GM12891 (cell line): ENCODE measurements at regions not wholly inside any gene's neighbourhood (a gene's known extent, or its start where the extent isn't known, plus 50 kb on each side); places are given as distances from the start of the nearest gene placed in this dataset.
A peak's percentile ranks its signal among the peaks of the same experiment; 100 is the strongest.

Experiments
- DNase-seq: peaks from one replicate; pipeline ENCODE4 v3.0.0; 2011; ENCODE audit warnings: low spot score; ENCODE audit not compliant: insufficient read length
- FAIRE-seq: peaks from 2 replicates; lab custom pipeline; 2011; peaks lifted over from hg19 to GRCh38; lab: Jason Lieb, UNC
- PAX5 ChIP-seq: IDR thresholded peaks from 2 replicates; pipeline ENCODE4 v1.6.1; 2011; ENCODE audit warnings: low read length, moderate library complexity, mild to moderate bottlenecking; ENCODE audit not compliant: insufficient read depth, severe bottlenecking
- POLR2A ChIP-seq: IDR thresholded peaks from 2 replicates; pipeline ENCODE4 v1.6.1; 2011; ENCODE audit warnings: low read depth, low read length, control low read depth
- POLR2AphosphoS5 ChIP-seq: IDR thresholded peaks from 2 replicates; pipeline ENCODE4 v1.6.1; 2011; ENCODE audit warnings: low read depth, low read length, control low read depth
- POU2F2 ChIP-seq: IDR thresholded peaks from 2 replicates; pipeline ENCODE4 v1.6.1; 2011; ENCODE audit warnings: low read depth, mild to moderate bottlenecking, control low read depth, low read length, moderate library complexity
- SPI1 ChIP-seq: IDR thresholded peaks from 2 replicates; pipeline ENCODE4 v1.6.1; 2011; ENCODE audit warnings: low read depth, low read length, control low read depth
- TAF1 ChIP-seq: IDR thresholded peaks from 2 replicates; pipeline ENCODE4 v1.6.1; 2011; ENCODE audit warnings: low read depth, low read length, control low read depth

GRCh38 chr5:141756196-141756595, 74.2 kb upstream of the ARAP3 start:
- DNase-seq = no peak
- TF ChIP-seq POLR2AphosphoS5 = no peak
- no peak for TF ChIP-seq POLR2A
- no peak for TF ChIP-seq SPI1
- TF ChIP-seq PAX5 = no peak
- TF ChIP-seq TAF1 = no peak
- no peak for TF ChIP-seq POU2F2
- FAIRE-seq = no peak

- TF ChIP-seq PAX5 = no peak
- TF ChIP-seq POLR2AphosphoS5 = no peak
- TF ChIP-seq POU2F2 = no peak
- no peak for TF ChIP-seq SPI1
- no peak for TF ChIP-seq TAF1
- no peak for TF ChIP-seq POLR2A
- no peak for FAIRE-seq
- no peak for DNase-seq
Measured at GRCh38 chr5:141753971-141754713, 72.1 kb upstream of the ARAP3 start.

GRCh38 chr5:141753143-141753970, 71.3 kb upstream of the ARAP3 start:
- TF ChIP-seq POLR2A = no peak
- TF ChIP-seq SPI1 = no peak
- TF ChIP-seq PAX5 = no peak
- no peak for TF ChIP-seq TAF1
- no peak for TF ChIP-seq POU2F2
- TF ChIP-seq POLR2AphosphoS5 = no peak
- DNase-seq (no peak), FAIRE-seq (no peak)

- FAIRE-seq (no peak), DNase-seq (no peak)
- TF ChIP-seq SPI1 = peak; percentile 60
- TF ChIP-seq POU2F2 = no peak
Measured at GRCh38 chr5:141747152-141748141, 65.4 kb upstream of the ARAP3 start.

GRCh38 chr5:141746395-141746794, 64.4 kb upstream of the ARAP3 start:
- no peak for TF ChIP-seq POU2F2
- no peak for TF ChIP-seq POLR2AphosphoS5
- no peak for TF ChIP-seq SPI1
- no peak for TF ChIP-seq POLR2A
- no peak for TF ChIP-seq PAX5
- no peak for TF ChIP-seq TAF1
- FAIRE-seq = no peak

GRCh38 chr5:141745390-141745789, 63.4 kb upstream of the ARAP3 start:
- TF ChIP-seq POLR2AphosphoS5 (no peak), POLR2A (no peak), POU2F2 (no peak), SPI1 (no peak), PAX5 (no peak), TAF1 (no peak)
- DNase-seq (no peak), FAIRE-seq (no peak)

More at GRCh38 chr5:141746395-141746794, 64.4 kb upstream of the ARAP3 start:
- DNase-seq = no peak

GRCh38 chr5:141743866-141744272, 61.8 kb upstream of the ARAP3 start:
- DNase-seq (no peak), FAIRE-seq (no peak)
- TF ChIP-seq POLR2AphosphoS5 (no peak), POU2F2 (no peak), POLR2A (no peak), SPI1 (no peak), TAF1 (no peak), PAX5 (no peak)

GRCh38 chr5:141742866-141743851, 61.1 kb upstream of the ARAP3 start:
- no peak for FAIRE-seq
- TF ChIP-seq TAF1 = no peak
- no peak for TF ChIP-seq POLR2A
- no peak for TF ChIP-seq POLR2AphosphoS5
- TF ChIP-seq PAX5 = no peak
- no peak for TF ChIP-seq POU2F2
- no peak for TF ChIP-seq SPI1
- no peak for DNase-seq

- no peak for TF ChIP-seq PAX5
- no peak for TF ChIP-seq POLR2AphosphoS5
- TF ChIP-seq POU2F2 = no peak
- TF ChIP-seq TAF1 = no peak
- TF ChIP-seq SPI1 = no peak
- TF ChIP-seq POLR2A = no peak
- FAIRE-seq = no peak
- DNase-seq = no peak
Measured at GRCh38 chr5:141742144-141742543, 60.1 kb upstream of the ARAP3 start.
